ENCODE measurements at regions not wholly inside any gene's neighbourhood (a gene's known extent, or its start where the extent isn't known, plus 50 kb on each side); places are given as distances from the start of the nearest gene placed in this dataset.

GRCh38 chr9:18382243-18382642, 91.7 kb upstream of the ADAMTSL1 start:
- intact Hi-C loops (cut with micrococcal nuclease), result no loop called here

GRCh38 chr9:18384066-18384465, 89.9 kb upstream of the ADAMTSL1 start:
- intact Hi-C loops (cut with micrococcal nuclease), result no loop called here

- intact Hi-C loops (cut with micrococcal nuclease), result no loop called here
Observed at GRCh38 chr9:18385696-18386490, 88.1 kb upstream of the ADAMTSL1 start.

GRCh38 chr9:18390393-18390792, 83.6 kb upstream of the ADAMTSL1 start:
- intact Hi-C loops (cut with micrococcal nuclease), result no loop called here

- intact Hi-C loops (cut with micrococcal nuclease), result no loop called here
Observed at GRCh38 chr9:18393340-18394130, 80.4 kb upstream of the ADAMTSL1 start.

GRCh38 chr9:18394847-18395351, 79.1 kb upstream of the ADAMTSL1 start:
- intact Hi-C loops (cut with micrococcal nuclease), result no loop called here

GRCh38 chr9:18396102-18396728, 77.7 kb upstream of the ADAMTSL1 start:
- intact Hi-C loops (cut with micrococcal nuclease), result no loop called here

- intact Hi-C loops (cut with micrococcal nuclease), result no loop called here
Observed at GRCh38 chr9:18397076-18397475, 76.9 kb upstream of the ADAMTSL1 start.

- intact Hi-C loops (cut with micrococcal nuclease), result no loop called here
Observed at GRCh38 chr9:18398038-18398437, 75.9 kb upstream of the ADAMTSL1 start.

GRCh38 chr9:18404434-18405029, 69.4 kb upstream of the ADAMTSL1 start:
- intact Hi-C loops (cut with micrococcal nuclease), result no loop called here

GRCh38 chr9:18405240-18405639, 68.7 kb upstream of the ADAMTSL1 start:
- intact Hi-C loops (cut with micrococcal nuclease), result no loop called here

GRCh38 chr9:18410983-18411382, 63.0 kb upstream of the ADAMTSL1 start:
- intact Hi-C loops (cut with micrococcal nuclease), result no loop called here

GRCh38 chr9:18421391-18421790, 52.6 kb upstream of the ADAMTSL1 start:
- intact Hi-C loops (cut with micrococcal nuclease), result no loop called here

GRCh38 chr9:18422296-18423036, 51.5 kb upstream of the ADAMTSL1 start:
- intact Hi-C loops (cut with micrococcal nuclease), result no loop called here

- intact Hi-C loops (cut with micrococcal nuclease), result no loop called here
Observed at GRCh38 chr9:18423791-18424531, 50.0 kb upstream of the ADAMTSL1 start.
